OCI-LY1 (cell line): ENCODE measurements at regions not wholly inside any gene's neighbourhood (a gene's known extent, or its start where the extent isn't known, plus 50 kb on each side); places are given as distances from the start of the nearest gene placed in this dataset.

Experiments used
- H2AFZ ChIP-seq: fragments of 200-600 bp; sonication (generic), shearing (Covaris generic); 2 replicates; pipeline ENCODE4 v1.6.0; 2014; ENCODE audit warnings: antibody characterized with exemption, mild to moderate bottlenecking, low read length
- H3F3A ChIP-seq: fragments of 200-600 bp; sonication (generic), shearing (Covaris generic); 2 replicates; pipeline ENCODE4 v1.6.0; 2014; ENCODE audit warnings: mild to moderate bottlenecking, antibody characterized with exemption, low read length, moderate library complexity; ENCODE audit not compliant: insufficient read depth
- H3K27ac ChIP-seq: fragments of 200-600 bp; sonication (generic); 2 replicates; pipeline ENCODE4 v1.5.1; 2014; ENCODE audit warnings: low read length, mixed run types, mild to moderate bottlenecking, low read depth; ENCODE audit not compliant: poor library complexity, severe bottlenecking
- H3K27me3 ChIP-seq: fragments of 200-600 bp; sonication (generic); 2 replicates; pipeline ENCODE4 v1.6.0; 2014; ENCODE audit warnings: antibody characterized with exemption, mild to moderate bottlenecking, low read length, moderate library complexity; ENCODE audit not compliant: insufficient read depth
- H3K36me3 ChIP-seq: fragments of 200-600 bp; sonication (generic); 2 replicates; pipeline ENCODE4 v1.6.1; 2014; ENCODE audit warnings: mild to moderate bottlenecking, antibody characterized with exemption, low read length, moderate library complexity, mixed read lengths; ENCODE audit not compliant: insufficient read depth
- H3K4me1 ChIP-seq: fragments of 200-600 bp; sonication (generic); 2 replicates; pipeline ENCODE4 v1.5.1; 2014; ENCODE audit warnings: mild to moderate bottlenecking, low read length, moderate library complexity; ENCODE audit not compliant: insufficient read depth, severe bottlenecking
- H3K4me2 ChIP-seq: fragments of 200-600 bp; sonication (generic), shearing (Covaris generic); 2 replicates; pipeline ENCODE4 v1.6.1; 2014; ENCODE audit warnings: low read length
- H3K4me3 ChIP-seq: fragments of 200-600 bp; sonication (generic); 2 replicates; pipeline ENCODE4 v1.5.1; 2014; ENCODE audit warnings: low read length, low read depth, mild to moderate bottlenecking, mixed read lengths; ENCODE audit not compliant: poor library complexity, severe bottlenecking
- H3K79me2 ChIP-seq: fragments of 200-600 bp; shearing (Covaris generic); 2 replicates; pipeline ENCODE4 v1.6.1; 2016; ENCODE audit warnings: mixed run types, low read length, mixed read lengths; ENCODE audit not compliant: insufficient read depth
- H3K9ac ChIP-seq: fragments of 200-600 bp; sonication (generic), shearing (Covaris generic); 2 replicates; pipeline ENCODE4 v1.6.1; 2014; ENCODE audit warnings: mild to moderate bottlenecking, low read length, mixed read lengths
- H3K9me2 ChIP-seq: fragments of 200-600 bp; sonication (generic), shearing (Covaris generic); 2 replicates; pipeline ENCODE4 v1.6.1; 2014; ENCODE audit warnings: low read depth, mild to moderate bottlenecking, low read length, mixed read lengths
- H3K9me3 ChIP-seq: fragments of 200-600 bp; shearing (Covaris generic); 2 replicates; pipeline ENCODE4 v1.6.1; 2014; ENCODE audit warnings: low read length, mixed read lengths
- H4K20me1 ChIP-seq: fragments of 200-600 bp; sonication (generic), shearing (Covaris generic); 2 replicates; pipeline ENCODE4 v1.6.0; 2016; ENCODE audit warnings: mild to moderate bottlenecking, low read length; ENCODE audit not compliant: insufficient read depth
- CTCF ChIP-seq: fragments of 200-600 bp; sonication (generic), shearing (Covaris generic); IDR thresholded peaks from 2 replicates; pipeline ENCODE4 v1.5.1; 2017; ENCODE audit warnings: mild to moderate bottlenecking, antibody characterized with exemption, low read length, moderate library complexity, mixed read lengths
- EZH2 ChIP-seq: fragments of 200-600 bp; sonication (generic), shearing (Covaris generic); IDR thresholded peaks from 2 replicates; pipeline ENCODE4 v1.8.0; 2017; ENCODE audit warnings: borderline replicate concordance, mixed run types, mild to moderate bottlenecking, antibody characterized with exemption, low read length, moderate library complexity, mixed read lengths

- no peaks in the 10 kb centered on the region for H3K79me2 ChIP-seq
- no peaks in the 10 kb centered on the region for H3K4me1 ChIP-seq
- H4K20me1 ChIP-seq: no peaks in the 10 kb centered on the region
- H3F3A ChIP-seq: no peaks in the 10 kb centered on the region
- no peak overlapping the region for H3K27ac ChIP-seq
- no peaks in the 10 kb centered on the region for H3K9me3 ChIP-seq
- no peaks in the 10 kb centered on the region for H3K27me3 ChIP-seq
- H3K36me3 ChIP-seq: no peaks in the 10 kb centered on the region
- H3K4me2 ChIP-seq: no peak overlapping the region
- no peak overlapping the region for H2AFZ ChIP-seq
- H3K9me2 ChIP-seq: no peaks in the 10 kb centered on the region
- no peak for TF ChIP-seq EZH2
- TF ChIP-seq CTCF: no peak
- no peak overlapping the region for H3K4me3 ChIP-seq
- H3K9ac ChIP-seq: no peak overlapping the region
Observed at GRCh38 chr15:83372434-83372891, 74.7 kb upstream of the SH3GL3 start.

GRCh38 chr15:83378921-83379578 is 68.1 kb upstream of the SH3GL3 start:
- H3K9ac ChIP-seq: no peak overlapping the region
- no peaks in the 10 kb centered on the region for H3F3A ChIP-seq
- H3K9me3 ChIP-seq: no peaks in the 10 kb centered on the region
- H3K4me2 ChIP-seq: no peak overlapping the region
- TF ChIP-seq CTCF (no peak), EZH2 (no peak)
- no peaks in the 10 kb centered on the region for H3K79me2 ChIP-seq
- no peaks in the 10 kb centered on the region for H3K9me2 ChIP-seq
- no peaks in the 10 kb centered on the region for H3K4me1 ChIP-seq
- H3K27ac ChIP-seq: no peak overlapping the region
- no peaks in the 10 kb centered on the region for H3K36me3 ChIP-seq
- no peaks in the 10 kb centered on the region for H3K27me3 ChIP-seq
- no peak overlapping the region for H2AFZ ChIP-seq
- H3K4me3 ChIP-seq: no peak overlapping the region
- H4K20me1 ChIP-seq: no peaks in the 10 kb centered on the region

- H2AFZ ChIP-seq: no peak overlapping the region
- H3F3A ChIP-seq: no peaks in the 10 kb centered on the region
- no peaks in the 10 kb centered on the region for H3K36me3 ChIP-seq
- no peak overlapping the region for H3K4me3 ChIP-seq
- no peaks in the 10 kb centered on the region for H3K79me2 ChIP-seq
- no peak for TF ChIP-seq CTCF
- no peak for TF ChIP-seq EZH2
- H3K9me3 ChIP-seq: no peaks in the 10 kb centered on the region
- no peaks in the 10 kb centered on the region for H3K4me1 ChIP-seq
- H3K9me2 ChIP-seq: no peaks in the 10 kb centered on the region
- no peaks in the 10 kb centered on the region for H3K27me3 ChIP-seq
- no peaks in the 10 kb centered on the region for H4K20me1 ChIP-seq
- no peak overlapping the region for H3K27ac ChIP-seq
- no peak overlapping the region for H3K4me2 ChIP-seq
- no peak overlapping the region for H3K9ac ChIP-seq
Observed at GRCh38 chr15:83379579-83379959, 67.6 kb upstream of the SH3GL3 start.
